ENCODE measurements at regions not wholly inside any gene's neighbourhood (a gene's known extent, or its start where the extent isn't known, plus 50 kb on each side); places are given as distances from the start of the nearest gene placed in this dataset.
"Not testable (repeated sequence)": the region's sequence is repeated elsewhere in the genome, so short reads cannot be mapped to it uniquely, and the experiment has no call there.

- H3K4me1 ChIP-seq (ENCODE audit: control insufficient read depth in 1 of 2, extremely low read depth in 1 of 2, insufficient read depth in 2 of 2, low read length in 2 of 2); H3K27ac ChIP-seq (ENCODE audit: low read length); CTCF ChIA-PET; H3K27ac Mint-ChIP-seq; H3K9me3 Mint-ChIP-seq; H3K36me3 Mint-ChIP-seq; H3K9me3 ChIP-seq; H3K36me3 ChIP-seq (ENCODE audit: control insufficient read depth in 2 of 2, extremely low read depth in 1 of 2, insufficient read depth in 1 of 2, low read length in 1 of 2); H3K4me3 ChIP-seq (ENCODE audit: control insufficient read depth in 1 of 2, extremely low read depth in 1 of 2, low read length in 1 of 2); H3K4me3 Mint-ChIP-seq; H3K27me3 Mint-ChIP-seq; H3K27me3 ChIP-seq (replicated peaks in 1 of 2; ENCODE audit: control insufficient read depth in 2 of 2, extremely low read depth in 1 of 2, insufficient read depth in 2 of 2, low read length in 1 of 2); ATAC-seq (replicated peaks in 1 of 4); DNase-seq; H3K4me1 Mint-ChIP-seq; POLR2A ChIA-PET: not testable (repeated sequence)
- 53% methylated on average over 4 of the region's 5 CpGs for WGBS (ENCODE audit: insufficient coverage)
Observed at GRCh38 chr11:81769906-81770305, 963.8 kb downstream of the FAM181B start.

- no peak overlapping the region for H3K27ac ChIP-seq (ENCODE audit: low read length)
- no peaks in the 10 kb centered on the region for H3K27me3 ChIP-seq (replicated peaks in 1 of 2; ENCODE audit: control insufficient read depth in 2 of 2, extremely low read depth in 1 of 2, insufficient read depth in 2 of 2, low read length in 1 of 2)
- Mint-ChIP-seq H3K4me1 (peaks cover 0 to 10% (median 0%) of the 10 kb centered on the region in 3 donors), H3K27me3 (peaks cover 0 to 13% of the 10 kb centered on the region in 2 donors), H3K4me3 (no peak overlapping the region), H3K9me3 (no peaks in the 10 kb centered on the region), H3K27ac (no peak overlapping the region), H3K36me3 (no peaks in the 10 kb centered on the region)
- ATAC-seq (replicated peaks in 1 of 4) (no peak), DNase-seq (no peak)
- no peaks in the 10 kb centered on the region for H3K4me1 ChIP-seq (ENCODE audit: control insufficient read depth in 1 of 2, extremely low read depth in 1 of 2, insufficient read depth in 2 of 2, low read length in 2 of 2)
- H3K4me3 ChIP-seq (ENCODE audit: control insufficient read depth in 1 of 2, extremely low read depth in 1 of 2, low read length in 1 of 2) = no peak overlapping the region
- no peaks in the 10 kb centered on the region for H3K36me3 ChIP-seq (ENCODE audit: control insufficient read depth in 2 of 2, extremely low read depth in 1 of 2, insufficient read depth in 1 of 2, low read length in 1 of 2)
- ChIA-PET POLR2A (no interaction called here), CTCF (no interaction called here)
- no peaks in the 10 kb centered on the region for H3K9me3 ChIP-seq
- WGBS (ENCODE audit: insufficient coverage) = 69% methylated on average over 1 of the region's 1 CpG
Observed at GRCh38 chr11:81756864-81757595, 976.6 kb downstream of the FAM181B start.

GRCh38 chr11:81749245-81749644 is 984.4 kb downstream of the FAM181B start:
- H3K27ac ChIP-seq (ENCODE audit: low read length) = no peak overlapping the region
- DNase-seq (no peak), ATAC-seq (replicated peaks in 1 of 4) (no peak)
- no peaks in the 10 kb centered on the region for H3K27me3 ChIP-seq (replicated peaks in 1 of 2; ENCODE audit: control insufficient read depth in 2 of 2, extremely low read depth in 1 of 2, insufficient read depth in 2 of 2, low read length in 1 of 2)
- H3K4me1 ChIP-seq (ENCODE audit: control insufficient read depth in 1 of 2, extremely low read depth in 1 of 2, insufficient read depth in 2 of 2, low read length in 2 of 2) = no peaks in the 10 kb centered on the region
- H3K4me3 Mint-ChIP-seq = no peak overlapping the region
- no peaks in the 10 kb centered on the region for H3K4me1 Mint-ChIP-seq
- H3K27me3 Mint-ChIP-seq = peaks cover 3 to 5% of the 10 kb centered on the region in 2 donors
- WGBS (ENCODE audit: insufficient coverage) = 89% methylated on average over 1 of the region's 2 CpGs
- no peak overlapping the region for H3K27ac Mint-ChIP-seq
- no peak overlapping the region for H3K4me3 ChIP-seq (ENCODE audit: control insufficient read depth in 1 of 2, extremely low read depth in 1 of 2, low read length in 1 of 2)
- H3K9me3 Mint-ChIP-seq = no peaks in the 10 kb centered on the region
- no peaks in the 10 kb centered on the region for H3K36me3 ChIP-seq (ENCODE audit: control insufficient read depth in 2 of 2, extremely low read depth in 1 of 2, insufficient read depth in 1 of 2, low read length in 1 of 2)
- H3K36me3 Mint-ChIP-seq = no peaks in the 10 kb centered on the region
- H3K9me3 ChIP-seq = no peaks in the 10 kb centered on the region
- ChIA-PET POLR2A (no interaction called here), CTCF (no interaction called here)

GRCh38 chr11:81744336-81745116 is 989.1 kb downstream of the FAM181B start:
- Mint-ChIP-seq H3K27ac (no peak overlapping the region), H3K4me1 (no peaks in the 10 kb centered on the region), H3K9me3 (no peaks in the 10 kb centered on the region), H3K27me3 (peaks cover 3 to 5% of the 10 kb centered on the region in 2 donors), H3K36me3 (no peaks in the 10 kb centered on the region), H3K4me3 (no peak overlapping the region)
- no peaks in the 10 kb centered on the region for H3K27me3 ChIP-seq (replicated peaks in 1 of 2; ENCODE audit: control insufficient read depth in 2 of 2, extremely low read depth in 1 of 2, insufficient read depth in 2 of 2, low read length in 1 of 2)
- ATAC-seq (replicated peaks in 1 of 4) = no peak
- no peak overlapping the region for H3K27ac ChIP-seq (ENCODE audit: low read length)
- WGBS (ENCODE audit: insufficient coverage) = 88% methylated on average over 23 of the region's 35 CpGs
- no peak overlapping the region for H3K4me3 ChIP-seq (ENCODE audit: control insufficient read depth in 1 of 2, extremely low read depth in 1 of 2, low read length in 1 of 2)
- ChIA-PET POLR2A (no interaction called here), CTCF (no interaction called here)
- no peaks in the 10 kb centered on the region for H3K4me1 ChIP-seq (ENCODE audit: control insufficient read depth in 1 of 2, extremely low read depth in 1 of 2, insufficient read depth in 2 of 2, low read length in 2 of 2)
- H3K9me3 ChIP-seq = no peaks in the 10 kb centered on the region
- H3K36me3 ChIP-seq (ENCODE audit: control insufficient read depth in 2 of 2, extremely low read depth in 1 of 2, insufficient read depth in 1 of 2, low read length in 1 of 2) = no peaks in the 10 kb centered on the region
- no peak for DNase-seq

- Histone ChIP-seq H3K36me3 (ENCODE audit: control insufficient read depth in 2 of 2, extremely low read depth in 1 of 2, insufficient read depth in 1 of 2, low read length in 1 of 2) (no peaks in the 10 kb centered on the region), H3K9me3 (no peaks in the 10 kb centered on the region), H3K27ac (ENCODE audit: low read length) (no peak overlapping the region), H3K4me3 (ENCODE audit: control insufficient read depth in 1 of 2, extremely low read depth in 1 of 2, low read length in 1 of 2) (no peak overlapping the region), H3K4me1 (ENCODE audit: control insufficient read depth in 1 of 2, extremely low read depth in 1 of 2, insufficient read depth in 2 of 2, low read length in 2 of 2) (no peaks in the 10 kb centered on the region), H3K27me3 (replicated peaks in 1 of 2; ENCODE audit: control insufficient read depth in 2 of 2, extremely low read depth in 1 of 2, insufficient read depth in 2 of 2, low read length in 1 of 2) (no peaks in the 10 kb centered on the region)
- DNase-seq (no peak), ATAC-seq (replicated peaks in 1 of 4) (no peak)
- Mint-ChIP-seq H3K27ac (no peak overlapping the region), H3K36me3 (no peaks in the 10 kb centered on the region), H3K27me3 (no peaks in the 10 kb centered on the region), H3K9me3 (peaks cover 3 to 16% (median 13%) of the 10 kb centered on the region in 3 donors), H3K4me3 (no peak overlapping the region), H3K4me1 (no peaks in the 10 kb centered on the region)
- no CpG with 5 or more reads among the region's 3 CpGs for WGBS (ENCODE audit: insufficient coverage)
- CTCF ChIA-PET = no interaction called here
- POLR2A ChIA-PET = no interaction called here
Observed at GRCh38 chr11:81725701-81726100, 1008.0 kb downstream of the FAM181B start.

- POLR2A ChIA-PET = no interaction called here
Observed at GRCh38 chr11:81717695-81718094, 1016.0 kb downstream of the FAM181B start.

More at GRCh38 chr11:81717695-81718094, 1016.0 kb downstream of the FAM181B start:
- Histone ChIP-seq H3K36me3 (ENCODE audit: control insufficient read depth in 2 of 2, extremely low read depth in 1 of 2, insufficient read depth in 1 of 2, low read length in 1 of 2) (no peaks in the 10 kb centered on the region), H3K27ac (ENCODE audit: low read length) (no peak overlapping the region), H3K27me3 (replicated peaks in 1 of 2; ENCODE audit: control insufficient read depth in 2 of 2, extremely low read depth in 1 of 2, insufficient read depth in 2 of 2, low read length in 1 of 2) (peaks cover 0 to 1% of the 10 kb centered on the region in 2 experiments), H3K4me1 (ENCODE audit: control insufficient read depth in 1 of 2, extremely low read depth in 1 of 2, insufficient read depth in 2 of 2, low read length in 2 of 2) (no peaks in the 10 kb centered on the region), H3K9me3 (no peaks in the 10 kb centered on the region), H3K4me3 (ENCODE audit: control insufficient read depth in 1 of 2, extremely low read depth in 1 of 2, low read length in 1 of 2) (no peak overlapping the region)
- H3K4me1 Mint-ChIP-seq = no peaks in the 10 kb centered on the region
- H3K4me3 Mint-ChIP-seq = no peak overlapping the region
- no peak for DNase-seq
- WGBS (ENCODE audit: insufficient coverage) = 100% methylated on average over 1 of the region's 1 CpG
- CTCF ChIA-PET = no interaction called here
- no peaks in the 10 kb centered on the region for H3K36me3 Mint-ChIP-seq
- no peak overlapping the region for H3K27ac Mint-ChIP-seq
- peaks cover 0 to 8% of the 10 kb centered on the region in 2 donors for H3K27me3 Mint-ChIP-seq
- no peak for ATAC-seq (replicated peaks in 1 of 4)
- H3K9me3 Mint-ChIP-seq = no peaks in the 10 kb centered on the region
